VCaP (cell line): ENCODE measurements at regions not wholly inside any gene's neighbourhood (a gene's known extent, or its start where the extent isn't known, plus 50 kb on each side); places are given as distances from the start of the nearest gene placed in this dataset.

Experiments used
- H3K27ac ChIP-seq: fragments of 450-650 bp; 2 replicates; pipeline ENCODE4 v1.5.1; 2017
- TF ChIP-seq, protein P1 (sequence below): fragments of 450-650 bp; conservative IDR thresholded peaks from 2 replicates; pipeline ENCODE4 v1.5.1; 2017; ENCODE audit warnings: mild to moderate bottlenecking, moderate library complexity

- H3K27ac ChIP-seq, result no peak overlapping the region
- TF ChIP-seq, protein P1, sequence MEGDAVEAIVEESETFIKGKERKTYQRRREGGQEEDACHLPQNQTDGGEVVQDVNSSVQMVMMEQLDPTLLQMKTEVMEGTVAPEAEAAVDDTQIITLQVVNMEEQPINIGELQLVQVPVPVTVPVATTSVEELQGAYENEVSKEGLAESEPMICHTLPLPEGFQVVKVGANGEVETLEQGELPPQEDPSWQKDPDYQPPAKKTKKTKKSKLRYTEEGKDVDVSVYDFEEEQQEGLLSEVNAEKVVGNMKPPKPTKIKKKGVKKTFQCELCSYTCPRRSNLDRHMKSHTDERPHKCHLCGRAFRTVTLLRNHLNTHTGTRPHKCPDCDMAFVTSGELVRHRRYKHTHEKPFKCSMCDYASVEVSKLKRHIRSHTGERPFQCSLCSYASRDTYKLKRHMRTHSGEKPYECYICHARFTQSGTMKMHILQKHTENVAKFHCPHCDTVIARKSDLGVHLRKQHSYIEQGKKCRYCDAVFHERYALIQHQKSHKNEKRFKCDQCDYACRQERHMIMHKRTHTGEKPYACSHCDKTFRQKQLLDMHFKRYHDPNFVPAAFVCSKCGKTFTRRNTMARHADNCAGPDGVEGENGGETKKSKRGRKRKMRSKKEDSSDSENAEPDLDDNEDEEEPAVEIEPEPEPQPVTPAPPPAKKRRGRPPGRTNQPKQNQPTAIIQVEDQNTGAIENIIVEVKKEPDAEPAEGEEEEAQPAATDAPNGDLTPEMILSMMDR, result no peak
Observed at GRCh38 chr9:78826527-78826926, 529.6 kb downstream of the PSAT1 start.

GRCh38 chr9:78828521-78828920 is 531.6 kb downstream of the PSAT1 start:
- TF ChIP-seq, protein P1, result no peak
- H3K27ac ChIP-seq, result no peak overlapping the region

DNA sequence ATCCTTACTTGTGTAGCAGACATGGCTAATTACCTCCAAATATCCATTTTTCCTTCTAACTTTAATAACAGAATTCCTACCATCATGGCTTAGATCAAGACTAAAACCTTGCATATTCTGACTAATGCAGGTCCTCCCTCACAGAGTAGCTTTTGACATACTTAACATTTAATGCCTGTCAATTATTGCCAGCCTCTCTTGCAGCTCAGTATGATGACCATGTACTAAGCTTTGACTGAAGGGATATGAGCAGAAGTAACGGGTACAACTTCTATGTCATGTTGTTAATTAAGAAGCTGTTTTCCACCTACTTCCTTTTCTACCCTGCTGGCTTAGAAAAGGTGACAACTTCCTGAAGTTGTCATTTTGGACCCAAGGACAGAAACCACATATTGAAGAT is 533.4 kb downstream of the PSAT1 start:
- no peak overlapping the region for H3K27ac ChIP-seq
- TF ChIP-seq, protein P1, result no peak

- no peak overlapping the region for H3K27ac ChIP-seq
- TF ChIP-seq, protein P1, result no peak
Observed at GRCh38 chr9:78831726-78832125, 534.8 kb downstream of the PSAT1 start.

GRCh38 chr9:78835928-78836450 is 539.1 kb downstream of the PSAT1 start:
- no peak overlapping the region for H3K27ac ChIP-seq
- TF ChIP-seq, protein P1, result no peak

DNA sequence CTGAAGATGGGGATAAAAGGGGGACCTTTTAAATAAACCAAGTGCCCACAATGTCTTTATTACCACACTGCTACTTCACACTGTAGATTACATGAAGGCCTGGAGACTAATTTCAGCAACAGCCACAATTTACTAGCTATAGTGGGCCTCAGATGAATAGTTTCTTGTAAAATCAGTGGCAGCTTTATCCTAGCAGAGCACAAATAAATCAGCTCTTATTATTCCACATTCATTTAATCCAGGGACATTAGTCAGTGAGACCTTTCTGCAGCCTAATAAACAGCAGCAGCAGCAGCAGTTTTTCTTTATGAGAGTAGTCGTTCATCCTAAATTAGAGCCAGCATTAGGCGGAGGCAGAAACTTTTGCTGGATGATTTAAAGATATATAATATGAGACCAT is 542.3 kb downstream of the PSAT1 start:
- TF ChIP-seq, protein P1, result no peak

GRCh38 chr9:78848061-78848460 is 551.1 kb downstream of the PSAT1 start:
- H3K27ac ChIP-seq, result no peak overlapping the region
- TF ChIP-seq, protein P1, result no peak

More for the DNA sequence above, 542.3 kb downstream of the PSAT1 start:
- no peak overlapping the region for H3K27ac ChIP-seq
